Kidney (tissue), 13 donors: ENCODE measurements at regions not wholly inside any gene's neighbourhood (a gene's known extent, or its start where the extent isn't known, plus 50 kb on each side); places are given as distances from the start of the nearest gene placed in this dataset.
A peak's percentile ranks its signal among the peaks of the same experiment; 100 is the strongest.
"Not testable (repeated sequence)": the region's sequence is repeated elsewhere in the genome, so short reads cannot be mapped to it uniquely, and the experiment has no call there.

Experiments
- DNase-seq, 5 donors: peaks; one replicate each; pipeline ENCODE4 v3.0.0-alpha.2; 2013 to 2020
- FAIRE-seq: peaks from 2 replicates; lab custom pipeline; 2012; peaks lifted over from hg19 to GRCh38; lab: Jason Lieb, UNC
- H3K27ac ChIP-seq, 2 donors: one replicate each; pipeline ENCODE4 v1.7.0; 2013; ENCODE audit warnings: low read depth in 2 of 2, low read length in 2 of 2, inconsistent platforms in 1 of 2
- H3K27me3 ChIP-seq: one replicate; pipeline ENCODE4 v1.7.1; 2013; ENCODE audit warnings: low read length, inconsistent platforms; ENCODE audit not compliant: control insufficient read depth, insufficient read depth
- H3K36me3 ChIP-seq, 3 donors: one replicate each; pipeline versions ENCODE4 v1.7.0 to v1.7.1; 2013; ENCODE audit warnings: low read length in 3 of 3, control low read depth in 1 of 3, inconsistent platforms in 1 of 3; ENCODE audit not compliant: insufficient read depth in 3 of 3, control insufficient read depth in 2 of 3
- H3K4me1 ChIP-seq, 3 donors: one replicate each; pipeline versions ENCODE4 v1.7.0 to v1.7.1; 2013; ENCODE audit warnings: low read length in 3 of 3, inconsistent platforms in 1 of 3, low read depth in 1 of 3; ENCODE audit not compliant: control insufficient read depth in 2 of 3, insufficient read depth in 2 of 3
- H3K4me3 ChIP-seq, 3 donors: one replicate each; pipeline versions ENCODE4 v1.7.0 to v1.8.1; 2013; ENCODE audit warnings: low read length in 3 of 3, control low read depth in 1 of 3, inconsistent platforms in 1 of 3
- H3K9ac ChIP-seq, 3 donors: one replicate each; pipeline versions ENCODE4 v1.7.0 to v1.7.1; 2013; ENCODE audit warnings: low read length in 3 of 3, control low read depth in 1 of 3, inconsistent platforms in 1 of 3
- H3K9me3 ChIP-seq, 3 donors: one replicate each; pipeline versions ENCODE4 v1.7.0 to v1.7.1; 2013; ENCODE audit warnings: low read length in 3 of 3, control low read depth in 1 of 3, inconsistent platforms in 1 of 3; ENCODE audit not compliant: control insufficient read depth in 2 of 3, insufficient read depth in 1 of 3
- intact Hi-C: fragments of 100-400 bp; cut with DNase I; formaldehyde crosslinking; loops from one replicate; pipeline ENCODE4 v1.11.1; 2022
- TF ChIP-seq, protein P1 (sequence below): IDR thresholded peaks from 3 replicates; pipeline ENCODE4 v1.5.1; 2012; ENCODE audit warnings: mild to moderate bottlenecking, moderate library complexity, borderline replicate concordance; ENCODE audit not compliant: insufficient read depth; ENCODE audit errors: extremely low read depth
- donor health status: control.
- donor health status: control.
- donor health status: control.
- donor health status: control.
- donor health status: control.
- donor health status: DM: yes; HTN: yes; CAD: no.
- donor health status: Normal renal cell carcinoma (clear cell type).

- H3K4me3 ChIP-seq, result no peak overlapping the region
- DNase-seq, result peak in 1 of 5 donors; percentile 1
- no peaks in the 10 kb centered on the region for H3K27me3 ChIP-seq
- no peaks in the 10 kb centered on the region for H3K36me3 ChIP-seq
- H3K9me3 ChIP-seq, result no peaks in the 10 kb centered on the region
- intact Hi-C loops, result no loop called here
- H3K27ac ChIP-seq, result no peak overlapping the region
- no peak overlapping the region for H3K9ac ChIP-seq
- FAIRE-seq, result no peak
- H3K4me1 ChIP-seq, result no peaks in the 10 kb centered on the region
- TF ChIP-seq, protein P1, sequence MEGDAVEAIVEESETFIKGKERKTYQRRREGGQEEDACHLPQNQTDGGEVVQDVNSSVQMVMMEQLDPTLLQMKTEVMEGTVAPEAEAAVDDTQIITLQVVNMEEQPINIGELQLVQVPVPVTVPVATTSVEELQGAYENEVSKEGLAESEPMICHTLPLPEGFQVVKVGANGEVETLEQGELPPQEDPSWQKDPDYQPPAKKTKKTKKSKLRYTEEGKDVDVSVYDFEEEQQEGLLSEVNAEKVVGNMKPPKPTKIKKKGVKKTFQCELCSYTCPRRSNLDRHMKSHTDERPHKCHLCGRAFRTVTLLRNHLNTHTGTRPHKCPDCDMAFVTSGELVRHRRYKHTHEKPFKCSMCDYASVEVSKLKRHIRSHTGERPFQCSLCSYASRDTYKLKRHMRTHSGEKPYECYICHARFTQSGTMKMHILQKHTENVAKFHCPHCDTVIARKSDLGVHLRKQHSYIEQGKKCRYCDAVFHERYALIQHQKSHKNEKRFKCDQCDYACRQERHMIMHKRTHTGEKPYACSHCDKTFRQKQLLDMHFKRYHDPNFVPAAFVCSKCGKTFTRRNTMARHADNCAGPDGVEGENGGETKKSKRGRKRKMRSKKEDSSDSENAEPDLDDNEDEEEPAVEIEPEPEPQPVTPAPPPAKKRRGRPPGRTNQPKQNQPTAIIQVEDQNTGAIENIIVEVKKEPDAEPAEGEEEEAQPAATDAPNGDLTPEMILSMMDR, result no peak
Observed at GRCh38 chr18:14970027-14970426, 222.1 kb downstream of the ANKRD30B start.

DNA sequence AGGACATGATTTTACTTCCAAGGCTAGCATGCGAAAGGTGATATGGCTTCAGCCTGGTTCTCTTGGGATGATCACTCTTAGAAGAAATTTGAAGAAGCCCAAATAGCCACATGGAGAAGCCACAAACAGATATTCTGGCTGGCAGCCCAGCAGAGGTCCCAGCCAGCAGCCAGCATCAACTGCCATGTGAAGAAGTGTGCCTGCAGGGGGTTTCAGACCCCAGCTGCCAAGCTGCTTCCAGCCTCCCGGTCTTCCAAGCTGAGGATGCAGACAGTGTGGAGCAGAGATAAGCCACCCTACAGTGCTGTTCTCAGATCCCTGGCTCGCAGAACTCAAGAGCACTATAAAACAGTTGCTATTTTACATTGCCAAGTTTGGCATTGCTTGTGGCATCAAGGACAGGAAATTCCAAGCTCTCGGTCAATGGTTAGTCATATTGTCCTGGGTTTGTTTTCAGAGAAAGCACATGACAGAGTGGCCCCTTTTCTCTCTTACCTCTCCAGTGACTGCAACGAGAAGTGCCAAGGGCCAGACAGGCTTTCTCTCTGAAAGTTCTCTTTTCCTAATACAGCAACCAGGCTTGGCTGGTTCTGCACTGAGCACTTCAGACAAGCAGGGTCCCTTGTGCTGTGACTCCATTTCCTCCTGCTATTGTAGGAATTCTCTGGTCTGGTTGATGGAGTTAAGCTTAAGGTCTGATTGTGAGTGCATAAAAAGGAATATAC is 223.7 kb downstream of the ANKRD30B start:
- Histone ChIP-seq H3K9ac (no peak overlapping the region), H3K27me3 (no peaks in the 10 kb centered on the region), H3K4me1 (no peaks in the 10 kb centered on the region), H3K27ac (no peak overlapping the region), H3K36me3 (no peaks in the 10 kb centered on the region), H3K4me3 (no peak overlapping the region), H3K9me3 (no peaks in the 10 kb centered on the region)
- intact Hi-C loops, result no loop called here
- TF ChIP-seq, protein P1, result no peak
- FAIRE-seq (no peak), DNase-seq (no peak)

DNA sequence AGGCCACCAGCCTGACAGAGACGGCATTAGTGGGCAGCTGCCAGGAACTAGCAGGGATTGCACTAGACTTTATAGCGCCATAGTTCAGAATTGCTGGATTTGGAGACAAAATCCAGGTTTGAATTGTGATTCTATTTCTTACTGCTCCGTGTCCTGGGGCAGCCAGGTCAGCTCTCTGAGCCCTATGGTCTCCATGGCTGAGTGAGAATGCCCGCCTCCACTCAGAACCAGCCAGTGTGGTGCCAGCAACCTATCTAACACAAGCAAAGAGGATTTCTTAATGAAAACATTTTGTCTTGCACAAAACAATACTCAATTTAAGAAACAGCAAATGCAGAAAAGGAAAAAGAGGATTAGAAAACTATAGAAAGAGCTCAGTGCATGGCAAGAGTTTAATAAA is 225.4 kb downstream of the ANKRD30B start:
- intact Hi-C loops, H3K27ac ChIP-seq, FAIRE-seq, H3K4me3 ChIP-seq, H3K4me1 ChIP-seq, H3K36me3 ChIP-seq, H3K9me3 ChIP-seq, DNase-seq, H3K27me3 ChIP-seq, H3K9ac ChIP-seq: not testable (repeated sequence)

DNA sequence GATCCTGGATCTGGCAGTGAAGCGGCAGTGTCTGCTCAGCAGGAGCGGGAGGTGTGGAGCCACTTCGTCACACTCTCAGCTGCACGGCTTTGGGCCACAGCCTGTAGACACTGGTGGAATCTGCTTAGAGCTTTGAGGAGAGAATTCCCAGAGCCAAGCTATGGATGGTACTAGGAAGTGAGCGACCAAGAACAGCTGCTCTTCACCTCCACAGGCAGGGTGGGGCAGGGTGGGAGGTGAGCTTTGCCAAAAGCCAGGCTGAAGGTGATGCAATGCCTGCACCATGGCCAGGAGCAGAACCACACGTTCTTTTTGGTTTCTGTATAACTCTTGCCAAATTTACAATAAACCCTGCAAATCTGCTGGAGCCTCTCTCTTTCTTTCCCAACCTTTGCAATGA is 226.1 kb downstream of the ANKRD30B start:
- Histone ChIP-seq H3K27ac (no peak overlapping the region), H3K9ac (no peak overlapping the region)
- no peak for FAIRE-seq

More for the DNA sequence above, 226.1 kb downstream of the ANKRD30B start:
- Histone ChIP-seq H3K9me3 (no peaks in the 10 kb centered on the region), H3K36me3 (no peaks in the 10 kb centered on the region), H3K27me3 (no peaks in the 10 kb centered on the region), H3K4me1 (no peaks in the 10 kb centered on the region), H3K4me3 (no peak overlapping the region)
- intact Hi-C loops, result no loop called here
- DNase-seq, result no peak
- TF ChIP-seq, protein P1, result no peak
